ENCODE measurements at regions not wholly inside any gene's neighbourhood (a gene's known extent, or its start where the extent isn't known, plus 50 kb on each side); places are given as distances from the start of the nearest gene placed in this dataset.

GRCh38 chr14:85391892-85392291 is 138.1 kb upstream of the FLRT2 start:
- DNase-seq: peak in 1 of 5 experiments; percentile 50

- DNase-seq: no peak
These were observed 130.8 kb upstream of the FLRT2 start for GRCh38 chr14:85399186-85399585.

GRCh38 chr14:85400678-85401077 is 129.3 kb upstream of the FLRT2 start:
- DNase-seq: no peak

GRCh38 chr14:85401384-85401783 is 128.6 kb upstream of the FLRT2 start:
- DNase-seq: no peak

- DNase-seq: no peak
These were observed 127.3 kb upstream of the FLRT2 start for GRCh38 chr14:85402569-85403162.

- no peak for DNase-seq
These were observed 120.3 kb upstream of the FLRT2 start for GRCh38 chr14:85409481-85410210.

- no peak for DNase-seq
These were observed 117.2 kb upstream of the FLRT2 start for GRCh38 chr14:85412756-85413155.

- DNase-seq: no peak
These were observed 116.0 kb upstream of the FLRT2 start for GRCh38 chr14:85413836-85414526.

- DNase-seq: no peak
These were observed 114.8 kb upstream of the FLRT2 start for GRCh38 chr14:85415015-85415712.

- no peak for DNase-seq
These were observed 113.2 kb upstream of the FLRT2 start for GRCh38 chr14:85416771-85417170.

GRCh38 chr14:85417396-85417795 is 112.5 kb upstream of the FLRT2 start:
- no peak for DNase-seq

GRCh38 chr14:85418721-85419120 is 111.2 kb upstream of the FLRT2 start:
- DNase-seq: no peak

GRCh38 chr14:85420278-85420677 is 109.7 kb upstream of the FLRT2 start:
- no peak for DNase-seq

- no peak for DNase-seq
These were observed 109.2 kb upstream of the FLRT2 start for GRCh38 chr14:85420707-85421106.

GRCh38 chr14:85421186-85421877 is 108.6 kb upstream of the FLRT2 start:
- DNase-seq: no peak

GRCh38 chr14:85423889-85424288 is 106.1 kb upstream of the FLRT2 start:
- DNase-seq: no peak

- DNase-seq: no peak
These were observed 104.4 kb upstream of the FLRT2 start for GRCh38 chr14:85425507-85425906.

GRCh38 chr14:85426068-85426935 is 103.6 kb upstream of the FLRT2 start:
- DNase-seq: no peak

- no peak for DNase-seq
These were observed 101.0 kb upstream of the FLRT2 start for GRCh38 chr14:85428926-85429325.

GRCh38 chr14:85437148-85437547 is 92.8 kb upstream of the FLRT2 start:
- no peak for DNase-seq

GRCh38 chr14:85438001-85438400 is 91.9 kb upstream of the FLRT2 start:
- no peak for DNase-seq

GRCh38 chr14:85438481-85438942 is 91.4 kb upstream of the FLRT2 start:
- no peak for DNase-seq
